H1 (cell line): ENCODE measurements at regions not wholly inside any gene's neighbourhood (a gene's known extent, or its start where the extent isn't known, plus 50 kb on each side); places are given as distances from the start of the nearest gene placed in this dataset.
A peak's percentile ranks its signal among the peaks of the same experiment; 100 is the strongest.

Experiments used
- CTCF ChIA-PET: fragments of 300-600 bp; sonication (Branson Sonifier 250); formaldehyde crosslinking; loops from one replicate; lab custom pipeline; 2021; ENCODE audit not compliant: partially characterized antibody; lab: Charles Lee
- POLR2A ChIA-PET: fragments of 300-600 bp; sonication (Branson Sonifier 250); formaldehyde crosslinking; loops from one replicate; lab custom pipeline; 2021; ENCODE audit warnings: inconsistent platforms; ENCODE audit not compliant: partially characterized antibody; lab: Charles Lee
- DNase-seq, 2 experiments: peaks; one replicate each; pipeline versions ENCODE4 v3.0.0 to v3.0.0-alpha.2; 2010 to 2022; ENCODE audit warnings: low spot score in 2 of 2, low read depth in 1 of 2, mixed read lengths in 1 of 2
- FAIRE-seq: peaks from 2 replicates; lab custom pipeline; 2011; peaks lifted over from hg19 to GRCh38; lab: Jason Lieb, UNC
- H2AFZ ChIP-seq: 2 replicates; pipeline ENCODE4 v1.8.1; 2012; ENCODE audit warnings: low read length, inconsistent platforms
- H2AK5ac ChIP-seq: 2 replicates; pipeline ENCODE4 v1.6.1; 2013; ENCODE audit warnings: low read depth, low read length
- H2BK120ac ChIP-seq: replicated peaks from 2 replicates; pipeline ENCODE3; 2013; ENCODE audit warnings: low read depth, low read length, inconsistent platforms
- H2BK12ac ChIP-seq: 2 replicates; pipeline ENCODE4 v1.6.1; 2013; ENCODE audit warnings: low read depth, low read length
- H2BK15ac ChIP-seq: 2 replicates; pipeline ENCODE4 v1.6.1; 2013; ENCODE audit warnings: low read length
- H2BK20ac ChIP-seq: 2 replicates; pipeline ENCODE4 v1.6.1; 2013; ENCODE audit warnings: low read length
- H2BK5ac ChIP-seq: 2 replicates; pipeline ENCODE4 v1.6.1; 2013; ENCODE audit warnings: low read depth, low read length
- H3K14ac ChIP-seq: 2 replicates; pipeline ENCODE4 v1.6.1; 2013; ENCODE audit warnings: inconsistent platforms; ENCODE audit not compliant: insufficient read length
- H3K18ac ChIP-seq: 2 replicates; pipeline ENCODE4 v1.6.1; 2013; ENCODE audit warnings: low read length; ENCODE audit errors: extremely low read depth
- H3K23ac ChIP-seq: 2 replicates; pipeline ENCODE4 v1.6.1; 2013; ENCODE audit warnings: inconsistent platforms; ENCODE audit not compliant: insufficient read length
- H3K23me2 ChIP-seq: 2 replicates; pipeline ENCODE4 v1.6.1; 2013; ENCODE audit warnings: low read depth, low read length
- H3K27ac ChIP-seq: 2 replicates; pipeline ENCODE4 v1.6.1; 2011; ENCODE audit warnings: low read depth, low read length, inconsistent platforms
- H3K27me3 ChIP-seq, 4 experiments: replicated peaks in 1 of 4; 1 replicate in 1 of 4; 2 replicates in 3 of 4; pipeline versions ENCODE4 v1.6.1 to v1.8.1; 2011 to 2013; ENCODE audit warnings: low read length in 3 of 4, mild to moderate bottlenecking in 3 of 4, inconsistent platforms in 2 of 4, mixed read lengths in 2 of 4, moderate library complexity in 1 of 4; ENCODE audit not compliant: control insufficient read depth in 3 of 4, insufficient read depth in 3 of 4; ENCODE audit errors: extremely low read depth in 1 of 4
- H3K36me3 ChIP-seq, 4 experiments: 2 replicates each; pipeline versions ENCODE4 v1.6.1 to v1.8.1; 2011 to 2013; ENCODE audit warnings: mild to moderate bottlenecking in 4 of 4, low read length in 3 of 4, moderate library complexity in 2 of 4, control low read depth in 1 of 4, inconsistent platforms in 1 of 4; ENCODE audit not compliant: insufficient read depth in 4 of 4, control insufficient read depth in 2 of 4
- H3K4ac ChIP-seq: replicated peaks from 2 replicates; pipeline ENCODE3; 2013; ENCODE audit warnings: low read length, low read depth, mixed read lengths, inconsistent platforms; ENCODE audit not compliant: insufficient read length
- H3K4me1 ChIP-seq, 4 experiments: replicated peaks in 1 of 4; 1 replicate in 1 of 4; 2 replicates in 3 of 4; pipeline versions ENCODE4 v1.6.1 to v1.8.1; 2011 to 2013; ENCODE audit warnings: low read length in 3 of 4, inconsistent platforms in 2 of 4, mixed read lengths in 1 of 4; ENCODE audit not compliant: insufficient read depth in 4 of 4, control insufficient read depth in 3 of 4
- H3K4me2 ChIP-seq, 2 experiments: 2 replicates each; pipeline versions ENCODE4 v1.6.1 to v1.8.1; 2011 to 2013; ENCODE audit warnings: low read depth in 2 of 2, low read length in 2 of 2, control low read depth in 1 of 2, inconsistent platforms in 1 of 2, mild to moderate bottlenecking in 1 of 2; ENCODE audit not compliant: insufficient read depth in 1 of 2
- H3K4me3 ChIP-seq, 4 experiments: fragments of 200-600, 300-600 bp in 1 of 4; sonication (generic), shearing (Covaris generic), sonication (Bioruptor Twin) in 1 of 4; 2 replicates each; pipeline versions ENCODE4 v1.5.1 to v1.8.1; 2011 to 2016; ENCODE audit warnings: low read length in 4 of 4, low read depth in 3 of 4, control low read depth in 2 of 4, inconsistent platforms in 2 of 4, mild to moderate bottlenecking in 2 of 4, mixed read lengths in 1 of 4, moderate library complexity in 1 of 4; ENCODE audit not compliant: insufficient read depth in 2 of 4; ENCODE audit errors: extremely low read depth in 1 of 4
- H3K56ac ChIP-seq: replicated peaks from 2 replicates; pipeline ENCODE3; 2013; ENCODE audit warnings: low read depth, mild to moderate bottlenecking, mixed read lengths, low read length, inconsistent platforms; ENCODE audit not compliant: insufficient read length
- H3K79me1 ChIP-seq: 2 replicates; pipeline ENCODE4 v1.6.1; 2013; ENCODE audit warnings: low read depth, low read length, control low read depth
- H3K79me2 ChIP-seq, 2 experiments: 2 replicates each; pipeline versions ENCODE4 v1.6.1 to v1.8.1; 2012 to 2013; ENCODE audit warnings: low read length in 2 of 2, mild to moderate bottlenecking in 2 of 2, inconsistent platforms in 1 of 2; ENCODE audit not compliant: insufficient read depth in 2 of 2, control insufficient read depth in 1 of 2
- H3K9ac ChIP-seq, 4 experiments: replicated peaks in 1 of 4; 1 replicate in 1 of 4; 2 replicates in 3 of 4; pipeline versions ENCODE4 v1.6.1 to v1.8.1; 2011 to 2013; ENCODE audit warnings: low read depth in 3 of 4, low read length in 3 of 4, control low read depth in 2 of 4, mild to moderate bottlenecking in 2 of 4, moderate library complexity in 2 of 4, inconsistent platforms in 1 of 4; ENCODE audit errors: extremely low read depth in 1 of 4
- H3K9me3 ChIP-seq, 2 experiments: 2 replicates each; pipeline versions ENCODE4 v1.6.1 to v1.8.1; 2012 to 2013; ENCODE audit warnings: mild to moderate bottlenecking in 2 of 2, moderate library complexity in 2 of 2, control low read depth in 1 of 2, inconsistent platforms in 1 of 2, low read depth in 1 of 2, low read length in 1 of 2, mixed read lengths in 1 of 2; ENCODE audit not compliant: insufficient read depth in 2 of 2
- H4K20me1 ChIP-seq, 2 experiments: replicated peaks in 1 of 2; 2 replicates each; pipeline versions ENCODE3 to v1.8.1; 2011 to 2013; ENCODE audit warnings: inconsistent platforms in 2 of 2, low read length in 2 of 2, mild to moderate bottlenecking in 1 of 2; ENCODE audit not compliant: insufficient read depth in 2 of 2, control insufficient read depth in 1 of 2
- H4K5ac ChIP-seq: 2 replicates; pipeline ENCODE4 v1.6.1; 2013; ENCODE audit warnings: low read length, low read depth, mixed read lengths, inconsistent platforms; ENCODE audit not compliant: insufficient read length
- H4K8ac ChIP-seq: 2 replicates; pipeline ENCODE4 v1.8.0; 2013; ENCODE audit warnings: mild to moderate bottlenecking, moderate library complexity, low read length, inconsistent platforms; ENCODE audit not compliant: insufficient read depth; ENCODE audit errors: extremely low read depth
- H4K91ac ChIP-seq: replicated peaks from 2 replicates; pipeline ENCODE3; 2013; ENCODE audit warnings: low read length, mixed read lengths, inconsistent platforms; ENCODE audit not compliant: insufficient read length
- GTF2F1 ChIP-seq: IDR thresholded peaks from 2 replicates; pipeline ENCODE4 v1.6.1; 2012; ENCODE audit warnings: low read depth, low read length, improper control_type of control experiment, borderline replicate concordance
- RAD21 ChIP-seq, 2 experiments: IDR thresholded peaks in 1 of 2; conservative IDR thresholded peaks in 1 of 2; 2 replicates each; pipeline ENCODE4 v1.6.1; 2011; ENCODE audit warnings: low read depth in 2 of 2, low read length in 2 of 2, improper control_type of control experiment in 1 of 2, inconsistent platforms in 1 of 2, mild to moderate bottlenecking in 1 of 2, moderate library complexity in 1 of 2
- TAF7 ChIP-seq: optimal IDR thresholded peaks from 2 replicates; pipeline ENCODE3; 2011; ENCODE audit warnings: low read depth, mild to moderate bottlenecking, inconsistent platforms, low read length, moderate library complexity, borderline replicate concordance
- WGBS, 2 experiments: shearing (Covaris generic) in 1 of 2; methylation state at CpG; one replicate each; pipeline versions ENCODE4 v1.1.6 to v1.1.7; 2013 to 2015; ENCODE audit warnings: low lambda C conversion rate in 2 of 2, mixed read lengths in 2 of 2, inconsistent platforms in 1 of 2, low coverage in 1 of 2, missing lambda C conversion rate in 1 of 2; ENCODE audit not compliant: insufficient replicate concordance in 2 of 2, insufficient coverage in 1 of 2, insufficient read length in 1 of 2; ENCODE audit errors: extremely low coverage in 1 of 2, missing lambda C conversion rate in 1 of 2; 5-methylcytosine and 5-hydroxymethylcytosine counted together

GRCh38 chr5:71949772-71950171 lies 157.5 kb upstream of the MAP1B start:
- Histone ChIP-seq H3K4me1 (0 out of 7 replicates have a peak, but pooled peaks cover 0 to 2% (median 0%) of the 10 kb centered on the region in 4 experiments), H2BK120ac (no peak overlapping the region), H2BK12ac (no peak overlapping the region), H3K36me3 (no peaks in the 10 kb centered on the region), H4K8ac (no peak overlapping the region), H3K23me2 (no peaks in the 10 kb centered on the region), H4K20me1 (no peaks in the 10 kb centered on the region)
- POLR2A ChIA-PET: no interaction called here
- 87% methylated on average over 5 of the region's 5 CpGs; no CpG with 5 or more reads in 1 of the 2 experiments for WGBS, 2 experiments
- no peak for TF ChIP-seq TAF7
- no peak for TF ChIP-seq GTF2F1
- TF ChIP-seq RAD21 (IDR thresholded peaks at IDR 0.05 in 1 of 2, conservative IDR thresholded peaks at IDR 0.05 in 1 of 2; ENCODE audit: low read depth in 2 of 2, low read length in 2 of 2): peak; percentile 12 to 31; a peak in 3 of 4 replicates
- TF ChIP-seq, all 59 proteins: peak for 1
- Histone ChIP-seq H3K9ac (no peak overlapping the region), H2AK5ac (no peak overlapping the region), H3K79me2 (no peaks in the 10 kb centered on the region), H3K27ac (no peak overlapping the region), H2BK5ac (no peak overlapping the region), H3K23ac (no peak overlapping the region), H3K4me3 (no peak overlapping the region), H4K5ac (no peak overlapping the region), H3K14ac (no peak overlapping the region), H3K4me2 (no peak overlapping the region), H3K9me3 (peaks cover 7 to 10% of the 10 kb centered on the region in 2 experiments; a peak in 3 of 4 replicates), H3K79me1 (no peaks in the 10 kb centered on the region), H2BK15ac (no peak overlapping the region), H2AFZ (no peak overlapping the region), H3K4ac (no peak overlapping the region), H2BK20ac (no peak overlapping the region), H3K27me3 (no peaks in the 10 kb centered on the region), H3K56ac (no peak overlapping the region), H3K18ac (no peak overlapping the region), H4K91ac (no peak overlapping the region)
- FAIRE-seq: no peak
- CTCF ChIA-PET: no interaction called here
- DNase-seq: no peak
